ENCODE measurements at regions not wholly inside any gene's neighbourhood (a gene's known extent, or its start where the extent isn't known, plus 50 kb on each side); places are given as distances from the start of the nearest gene placed in this dataset.
"Not testable (repeated sequence)": the region's sequence is repeated elsewhere in the genome, so short reads cannot be mapped to it uniquely, and the experiment has no call there.

DNA sequence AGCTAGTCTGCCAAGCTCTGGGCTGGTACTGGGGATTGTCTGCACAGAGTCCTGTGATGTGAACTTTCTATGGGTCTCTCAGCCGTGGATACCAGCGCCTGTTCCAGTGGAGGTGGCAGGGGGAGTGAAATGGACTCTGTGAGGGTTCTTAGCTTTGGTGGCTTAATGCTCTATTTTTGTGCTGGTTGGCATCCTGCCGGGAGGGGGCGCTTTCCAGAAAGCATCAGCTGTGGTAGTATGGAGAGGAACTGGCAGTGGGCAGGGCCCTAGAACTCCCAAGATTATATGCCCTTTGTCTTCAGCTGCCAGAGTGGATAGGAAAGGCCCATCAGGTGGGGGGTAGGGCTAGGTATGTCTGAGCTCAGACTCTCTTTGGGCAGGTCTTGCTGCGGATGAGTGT is 267.8 kb downstream of the SMARCA1 start:
- BruUV-seq (replicated peaks); H2AFZ ChIP-seq (ENCODE audit: control insufficient read depth, low read depth, low read length); in situ Hi-C loops (cut with MboI); ATAC-seq; FAIRE-seq; H3K27ac ChIP-seq (ENCODE audit: control insufficient read depth, insufficient read depth); H3K4me2 ChIP-seq (ENCODE audit: control insufficient read depth, insufficient read depth); H3K79me2 ChIP-seq (ENCODE audit: control insufficient read depth, insufficient read depth, low read length); RAD21 ChIA-PET (ENCODE audit: unreplicated experiment); POLR2A ChIA-PET; intact Hi-C loops (cut with micrococcal nuclease; ENCODE audit: unreplicated experiment); H3K27me3 ChIP-seq (replicated peaks in 1 of 2; ENCODE audit: control insufficient read depth in 2 of 2, insufficient read depth in 2 of 2, low read length in 1 of 2); DNase-seq (ENCODE audit: low read depth, low spot score); H3K9me3 ChIP-seq (replicated peaks; ENCODE audit: control insufficient read depth, insufficient read depth, low read length); H3K4me1 ChIP-seq (ENCODE audit: control insufficient read depth, insufficient read depth, low read length); H3K9ac ChIP-seq (ENCODE audit: control insufficient read depth, insufficient read depth, low read length); H3K36me3 ChIP-seq (ENCODE audit: control insufficient read depth in 2 of 2, insufficient read depth in 2 of 2, low read length in 1 of 2); H4K20me1 ChIP-seq (ENCODE audit: control insufficient read depth, insufficient read depth); H3K4me3 ChIP-seq: not testable (repeated sequence)
- ChIA-PET CTCF (interaction anchor here (0.7 kb wide), 1 partner anchor 106 kb away, joined by 5 read pairs; no protein-coding TSS in a partner anchor), SMC1A (ENCODE audit: uncharacterized antibody, unreplicated experiment) (interaction anchor here (0.6 kb wide), 1 partner anchor 104 kb away, joined by 3 read pairs; no protein-coding TSS in a partner anchor)
- 17% methylated on average over 5 of the region's 5 CpGs for WGBS (ENCODE audit: insufficient coverage, insufficient replicate concordance, low lambda C conversion rate, missing lambda C conversion rate)

DNA sequence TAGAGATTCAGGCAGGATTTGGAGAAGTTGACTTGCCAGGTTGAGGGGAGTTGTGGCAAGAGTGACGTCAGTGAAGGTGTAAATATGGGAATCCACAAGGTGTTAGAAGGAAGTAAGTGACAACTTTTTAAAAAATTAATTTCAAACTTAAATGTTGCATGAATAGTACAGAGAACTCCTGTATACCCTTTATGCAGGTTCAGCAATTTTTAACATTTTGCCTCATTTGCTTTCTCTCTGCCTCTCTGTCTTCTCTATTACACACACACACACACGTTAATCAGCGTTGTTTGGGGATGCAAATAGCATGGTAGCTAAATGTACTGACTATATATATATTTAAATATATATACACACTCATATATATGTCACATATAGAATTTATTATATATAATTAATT is 273.7 kb downstream of the SMARCA1 start:
- ChIA-PET POLR2A (no interaction called here), CTCF (no interaction called here), SMC1A (ENCODE audit: uncharacterized antibody, unreplicated experiment) (no interaction called here), RAD21 (ENCODE audit: unreplicated experiment) (no interaction called here)
- no TSS peak for BruUV-seq (replicated peaks)
- Histone ChIP-seq H2AFZ (ENCODE audit: control insufficient read depth, low read depth, low read length) (no peak overlapping the region), H3K4me1 (ENCODE audit: control insufficient read depth, insufficient read depth, low read length) (no peaks in the 10 kb centered on the region), H3K9ac (ENCODE audit: control insufficient read depth, insufficient read depth, low read length) (no peak overlapping the region), H3K27me3 (replicated peaks in 1 of 2; ENCODE audit: control insufficient read depth in 2 of 2, insufficient read depth in 2 of 2, low read length in 1 of 2) (no peaks in the 10 kb centered on the region), H4K20me1 (ENCODE audit: control insufficient read depth, insufficient read depth) (no peaks in the 10 kb centered on the region), H3K4me2 (ENCODE audit: control insufficient read depth, insufficient read depth) (no peak overlapping the region), H3K27ac (ENCODE audit: control insufficient read depth, insufficient read depth) (no peak overlapping the region), H3K79me2 (ENCODE audit: control insufficient read depth, insufficient read depth, low read length) (no peaks in the 10 kb centered on the region), H3K36me3 (ENCODE audit: control insufficient read depth in 2 of 2, insufficient read depth in 2 of 2, low read length in 1 of 2) (no peaks in the 10 kb centered on the region), H3K4me3 (no peak overlapping the region), H3K9me3 (replicated peaks; ENCODE audit: control insufficient read depth, insufficient read depth, low read length) (no peaks in the 10 kb centered on the region)
- TF ChIP-seq, protein P1, sequence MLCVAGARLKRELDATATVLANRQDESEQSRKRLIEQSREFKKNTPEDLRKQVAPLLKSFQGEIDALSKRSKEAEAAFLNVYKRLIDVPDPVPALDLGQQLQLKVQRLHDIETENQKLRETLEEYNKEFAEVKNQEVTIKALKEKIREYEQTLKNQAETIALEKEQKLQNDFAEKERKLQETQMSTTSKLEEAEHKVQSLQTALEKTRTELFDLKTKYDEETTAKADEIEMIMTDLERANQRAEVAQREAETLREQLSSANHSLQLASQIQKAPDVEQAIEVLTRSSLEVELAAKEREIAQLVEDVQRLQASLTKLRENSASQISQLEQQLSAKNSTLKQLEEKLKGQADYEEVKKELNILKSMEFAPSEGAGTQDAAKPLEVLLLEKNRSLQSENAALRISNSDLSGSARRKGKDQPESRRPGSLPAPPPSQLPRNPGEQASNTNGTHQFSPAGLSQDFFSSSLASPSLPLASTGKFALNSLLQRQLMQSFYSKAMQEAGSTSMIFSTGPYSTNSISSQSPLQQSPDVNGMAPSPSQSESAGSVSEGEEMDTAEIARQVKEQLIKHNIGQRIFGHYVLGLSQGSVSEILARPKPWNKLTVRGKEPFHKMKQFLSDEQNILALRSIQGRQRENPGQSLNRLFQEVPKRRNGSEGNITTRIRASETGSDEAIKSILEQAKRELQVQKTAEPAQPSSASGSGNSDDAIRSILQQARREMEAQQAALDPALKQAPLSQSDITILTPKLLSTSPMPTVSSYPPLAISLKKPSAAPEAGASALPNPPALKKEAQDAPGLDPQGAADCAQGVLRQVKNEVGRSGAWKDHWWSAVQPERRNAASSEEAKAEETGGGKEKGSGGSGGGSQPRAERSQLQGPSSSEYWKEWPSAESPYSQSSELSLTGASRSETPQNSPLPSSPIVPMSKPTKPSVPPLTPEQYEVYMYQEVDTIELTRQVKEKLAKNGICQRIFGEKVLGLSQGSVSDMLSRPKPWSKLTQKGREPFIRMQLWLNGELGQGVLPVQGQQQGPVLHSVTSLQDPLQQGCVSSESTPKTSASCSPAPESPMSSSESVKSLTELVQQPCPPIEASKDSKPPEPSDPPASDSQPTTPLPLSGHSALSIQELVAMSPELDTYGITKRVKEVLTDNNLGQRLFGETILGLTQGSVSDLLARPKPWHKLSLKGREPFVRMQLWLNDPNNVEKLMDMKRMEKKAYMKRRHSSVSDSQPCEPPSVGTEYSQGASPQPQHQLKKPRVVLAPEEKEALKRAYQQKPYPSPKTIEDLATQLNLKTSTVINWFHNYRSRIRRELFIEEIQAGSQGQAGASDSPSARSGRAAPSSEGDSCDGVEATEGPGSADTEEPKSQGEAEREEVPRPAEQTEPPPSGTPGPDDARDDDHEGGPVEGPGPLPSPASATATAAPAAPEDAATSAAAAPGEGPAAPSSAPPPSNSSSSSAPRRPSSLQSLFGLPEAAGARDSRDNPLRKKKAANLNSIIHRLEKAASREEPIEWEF (IDR thresholded peaks at IDR 0.05; ENCODE audit: insufficient replicate concordance, low read depth, low read length): no peak
- FAIRE-seq: no peak
- intact Hi-C loops (cut with micrococcal nuclease; ENCODE audit: unreplicated experiment) (no loop called here), in situ Hi-C loops (cut with MboI) (no loop called here)
- 1% methylated on average over 3 of the region's 3 CpGs for WGBS (ENCODE audit: insufficient coverage, insufficient replicate concordance, low lambda C conversion rate, missing lambda C conversion rate)
- no peak for ATAC-seq
- no peak for DNase-seq (ENCODE audit: low read depth, low spot score)
